MCF 10A (cell line): ENCODE measurements at regions not wholly inside any gene's neighbourhood (a gene's known extent, or its start where the extent isn't known, plus 50 kb on each side); places are given as distances from the start of the nearest gene placed in this dataset.

Experiments used
- BruUV-seq: library from RNA; stranded (reverse); fragments of 400-500 nt; replicated peaks from 2 replicates; lab custom pipeline; 2021; lab: Mats Ljungman, UMichigan
- CTCF ChIA-PET: fragments of 300-600 bp; sonication (Branson Sonifier 250); formaldehyde crosslinking; extraction: SDS; loops from one replicate; lab custom pipeline; 2021; ENCODE audit warnings: antibody characterized with exemption, inconsistent platforms; lab: Yijun Ruan, JAX
- POLR2A ChIA-PET: fragments of 300-600, 350-650 bp; sonication (Branson Sonifier 250); formaldehyde crosslinking; extraction: SDS; loops from one replicate; lab custom pipeline; 2020; ENCODE audit warnings: antibody characterized with exemption, inconsistent platforms; lab: Yijun Ruan, JAX
- DNase-seq: peaks from one replicate; pipeline ENCODE4 v3.0.0-alpha.2; 2018; ENCODE audit not compliant: unreplicated experiment
- H3K27ac Mint-ChIP-seq: one replicate; pipeline ENCODE4 v1.8.0; 2022; ENCODE audit warnings: mild to moderate bottlenecking, low read depth, mixed read lengths; ENCODE audit not compliant: unreplicated experiment
- H3K27me3 Mint-ChIP-seq: one replicate; pipeline ENCODE4 v1.8.0; 2022; ENCODE audit warnings: mixed read lengths; ENCODE audit not compliant: insufficient read depth, unreplicated experiment
- H3K36me3 Mint-ChIP-seq: one replicate; pipeline ENCODE4 v1.8.0; 2022; ENCODE audit warnings: mild to moderate bottlenecking, moderate library complexity, mixed read lengths; ENCODE audit not compliant: insufficient read depth, unreplicated experiment
- H3K4me1 Mint-ChIP-seq: one replicate; pipeline ENCODE4 v1.8.0; 2022; ENCODE audit warnings: mixed read lengths; ENCODE audit not compliant: insufficient read depth, unreplicated experiment
- H3K4me3 Mint-ChIP-seq: one replicate; pipeline ENCODE4 v1.8.0; 2022; ENCODE audit warnings: mild to moderate bottlenecking, moderate library complexity, mixed read lengths; ENCODE audit not compliant: unreplicated experiment
- H3K9me3 Mint-ChIP-seq: one replicate; pipeline ENCODE4 v1.8.0; 2022; ENCODE audit warnings: mixed read lengths; ENCODE audit not compliant: unreplicated experiment
- CTCF ChIP-seq: fragments of 200-600 bp; IDR thresholded peaks from one replicate; pipeline ENCODE4 v1.8.0; 2022; ENCODE audit warnings: antibody characterized with exemption, mild to moderate bottlenecking; ENCODE audit not compliant: unreplicated experiment
- intact Hi-C: fragments of 100-400 bp; cut with micrococcal nuclease; formaldehyde crosslinking; loops from 2 replicates; pipeline ENCODE4 v1.14.1; 2022

- POLR2A ChIA-PET: no interaction called here
- Mint-ChIP-seq H3K27me3 (peaks cover 28% of the 10 kb centered on the region), H3K4me1 (peaks cover 5% of the 10 kb centered on the region), H3K27ac (no peak overlapping the region), H3K9me3 (no peaks in the 10 kb centered on the region), H3K36me3 (no peaks in the 10 kb centered on the region), H3K4me3 (no peak overlapping the region)
- BruUV-seq: no TSS peak
- CTCF ChIA-PET: no interaction called here
- intact Hi-C loops: no loop called here
- DNase-seq: no peak
- TF ChIP-seq CTCF: no peak
Observed at GRCh38 chr7:96792115-96792514, 82.5 kb upstream of the SEM1 start.

GRCh38 chr7:96794063-96794462 lies 84.4 kb upstream of the SEM1 start:
- peak; percentile 48 for DNase-seq
- POLR2A ChIA-PET: interaction anchor here (0.6 kb wide), 1 partner anchor 277 kb away, joined by 3 read pairs; no protein-coding TSS in a partner anchor

GRCh38 chr7:96800122-96800521 lies 90.5 kb upstream of the SEM1 start:
- no TSS peak for BruUV-seq
- Mint-ChIP-seq H3K27me3 (peaks cover 57% of the 10 kb centered on the region), H3K36me3 (no peaks in the 10 kb centered on the region), H3K9me3 (no peaks in the 10 kb centered on the region), H3K4me1 (peaks cover 15% of the 10 kb centered on the region), H3K27ac (no peak overlapping the region), H3K4me3 (no peak overlapping the region)
- ChIA-PET POLR2A (interaction anchor here (1.2 kb wide), 1 partner anchor 24 kb away, joined by 3 read pairs; no protein-coding TSS in a partner anchor), CTCF (no interaction called here)
- intact Hi-C loops: no loop called here
- no peak for DNase-seq
- TF ChIP-seq CTCF: no peak

More at GRCh38 chr7:96794063-96794462, 84.4 kb upstream of the SEM1 start:
- Mint-ChIP-seq H3K9me3 (no peaks in the 10 kb centered on the region), H3K4me3 (no peak overlapping the region), H3K4me1 (peaks cover 5% of the 10 kb centered on the region), H3K36me3 (no peaks in the 10 kb centered on the region), H3K27me3 (peaks cover 43% of the 10 kb centered on the region), H3K27ac (no peak overlapping the region)
- CTCF ChIA-PET: interaction anchor here (0.6 to 1.3 kb wide), 2 partner anchors 15 to 594 kb away, joined by 4 to 5 read pairs; no protein-coding TSS in a partner anchor
- no TSS peak for BruUV-seq
- no peak for TF ChIP-seq CTCF
- intact Hi-C loops: no loop called here

GRCh38 chr7:96800824-96801223 lies 91.2 kb upstream of the SEM1 start:
- Mint-ChIP-seq H3K9me3 (no peaks in the 10 kb centered on the region), H3K27me3 (peaks cover 64% of the 10 kb centered on the region), H3K27ac (no peak overlapping the region), H3K36me3 (no peaks in the 10 kb centered on the region), H3K4me1 (peaks cover 15% of the 10 kb centered on the region), H3K4me3 (no peak overlapping the region)
- no TSS peak for BruUV-seq
- POLR2A ChIA-PET: interaction anchor here (1.2 kb wide), 2 partner anchors 16 to 23 kb away, joined by 3 read pairs; no protein-coding TSS in a partner anchor
- no peak for TF ChIP-seq CTCF
- CTCF ChIA-PET: interaction anchor here (0.7 to 1.1 kb wide), 4 partner anchors 12 to 385 kb away, joined by 3 read pairs; no protein-coding TSS in a partner anchor
- intact Hi-C loops: no loop called here
- peak; percentile 65 for DNase-seq
